ENCODE measurements at regions not wholly inside any gene's neighbourhood (a gene's known extent, or its start where the extent isn't known, plus 50 kb on each side); places are given as distances from the start of the nearest gene placed in this dataset.

- no peak for TF ChIP-seq CTCF (conservative IDR thresholded peaks at IDR 0.05; ENCODE audit: low read depth, low read length)
- no peak for TF ChIP-seq EZH2 (IDR thresholded peaks at IDR 0.05; ENCODE audit: low read length, unreplicated experiment)
- TF ChIP-seq EZH2phosphoT487 (IDR thresholded peaks at IDR 0.05; ENCODE audit: borderline replicate concordance, low read length) = no peak
Measured at GRCh38 chr2:105496271-105496670, 97.4 kb upstream of the FHL2 start.

Data from PC-3 (cell line).